HEK293 (cell line): ENCODE measurements at regions not wholly inside any gene's neighbourhood (a gene's known extent, or its start where the extent isn't known, plus 50 kb on each side); places are given as distances from the start of the nearest gene placed in this dataset.

Experiments
- CTCF ChIP-seq: fragments of 450-650 bp; formaldehyde crosslinking; IDR thresholded peaks from 2 replicates; pipeline ENCODE4 v1.5.1; 2016; ENCODE audit warnings: missing biosample characterization, missing genetic modification characterization
- GLI2 ChIP-seq: fragments of 450-650 bp; formaldehyde crosslinking; IDR thresholded peaks from 2 replicates; pipeline ENCODE4; 2017; ENCODE audit warnings: missing biosample characterization, missing genetic modification characterization, low read depth, borderline replicate concordance
- REPIN1 ChIP-seq: fragments of 450-650 bp; formaldehyde crosslinking; IDR thresholded peaks from 2 replicates; pipeline ENCODE4 v1.5.1; 2017; ENCODE audit warnings: missing biosample characterization, missing genetic modification characterization, low read depth
- TCF7L2 ChIP-seq: IDR thresholded peaks from 2 replicates; pipeline ENCODE4 v1.6.1; 2011; ENCODE audit warnings: low read depth, mild to moderate bottlenecking, inconsistent platforms, low read length, moderate library complexity, borderline replicate concordance
- ZBTB44 ChIP-seq: fragments of 450-650 bp; IDR thresholded peaks from 2 replicates; pipeline ENCODE4 v1.5.1; 2018; ENCODE audit warnings: missing biosample characterization, mild to moderate bottlenecking, missing genetic modification characterization
- ZNF10 ChIP-seq: fragments of 450-650 bp; formaldehyde crosslinking; IDR thresholded peaks from 2 replicates; pipeline ENCODE4 v1.5.1; 2017; ENCODE audit warnings: missing biosample characterization, missing genetic modification characterization
- ZNF280C ChIP-seq: fragments of 450-650 bp; formaldehyde crosslinking; IDR thresholded peaks from 2 replicates; pipeline ENCODE4 v1.5.1; 2016; ENCODE audit warnings: missing biosample characterization, missing genetic modification characterization
- ZNF423 ChIP-seq: fragments of 450-650 bp; formaldehyde crosslinking; IDR thresholded peaks from 2 replicates; pipeline ENCODE4 v1.5.1; 2016; ENCODE audit warnings: missing biosample characterization, missing genetic modification characterization
- ZNF548 ChIP-seq: fragments of 450-650 bp; formaldehyde crosslinking; IDR thresholded peaks from 2 replicates; pipeline ENCODE4 v1.5.1; 2016; ENCODE audit warnings: missing biosample characterization, missing genetic modification characterization
- ZSCAN18 ChIP-seq: fragments of 450-650 bp; formaldehyde crosslinking; IDR thresholded peaks from 2 replicates; pipeline ENCODE4 v1.5.1; 2016; ENCODE audit warnings: missing biosample characterization, missing genetic modification characterization
- TF ChIP-seq, protein P1 (sequence below): fragments of 450-650 bp; formaldehyde crosslinking; conservative IDR thresholded peaks from 2 replicates; pipeline ENCODE4 v1.5.1; 2016; ENCODE audit warnings: low read depth, missing biosample characterization, missing genetic modification characterization

GRCh38 chr2:42868096-42868495, 75.7 kb upstream of the HAAO start:
- TF ChIP-seq ZNF548 (no peak), ZNF280C (tag by site-specific recombination) (no peak), ZNF423 (tag by site-specific recombination) (no peak), CTCF (no peak), ZNF10 (no peak), REPIN1 (tag by site-specific recombination) (no peak), GLI2 (no peak), TCF7L2 (no peak), ZBTB44 (tag by site-specific recombination) (no peak), ZSCAN18 (tag by site-specific recombination) (no peak)
- TF ChIP-seq, protein P1, sequence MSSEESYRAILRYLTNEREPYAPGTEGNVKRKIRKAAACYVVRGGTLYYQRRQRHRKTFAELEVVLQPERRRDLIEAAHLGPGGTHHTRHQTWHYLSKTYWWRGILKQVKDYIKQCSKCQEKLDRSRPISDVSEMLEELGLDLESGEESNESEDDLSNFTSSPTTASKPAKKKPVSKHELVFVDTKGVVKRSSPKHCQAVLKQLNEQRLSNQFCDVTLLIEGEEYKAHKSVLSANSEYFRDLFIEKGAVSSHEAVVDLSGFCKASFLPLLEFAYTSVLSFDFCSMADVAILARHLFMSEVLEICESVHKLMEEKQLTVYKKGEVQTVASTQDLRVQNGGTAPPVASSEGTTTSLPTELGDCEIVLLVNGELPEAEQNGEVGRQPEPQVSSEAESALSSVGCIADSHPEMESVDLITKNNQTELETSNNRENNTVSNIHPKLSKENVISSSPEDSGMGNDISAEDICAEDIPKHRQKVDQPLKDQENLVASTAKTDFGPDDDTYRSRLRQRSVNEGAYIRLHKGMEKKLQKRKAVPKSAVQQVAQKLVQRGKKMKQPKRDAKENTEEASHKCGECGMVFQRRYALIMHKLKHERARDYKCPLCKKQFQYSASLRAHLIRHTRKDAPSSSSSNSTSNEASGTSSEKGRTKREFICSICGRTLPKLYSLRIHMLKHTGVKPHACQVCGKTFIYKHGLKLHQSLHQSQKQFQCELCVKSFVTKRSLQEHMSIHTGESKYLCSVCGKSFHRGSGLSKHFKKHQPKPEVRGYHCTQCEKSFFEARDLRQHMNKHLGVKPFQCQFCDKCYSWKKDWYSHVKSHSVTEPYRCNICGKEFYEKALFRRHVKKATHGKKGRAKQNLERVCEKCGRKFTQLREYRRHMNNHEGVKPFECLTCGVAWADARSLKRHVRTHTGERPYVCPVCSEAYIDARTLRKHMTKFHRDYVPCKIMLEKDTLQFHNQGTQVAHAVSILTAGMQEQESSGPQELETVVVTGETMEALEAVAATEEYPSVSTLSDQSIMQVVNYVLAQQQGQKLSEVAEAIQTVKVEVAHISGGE (tag by site-specific recombination) = no peak
